ENCODE measurements at regions not wholly inside any gene's neighbourhood (a gene's known extent, or its start where the extent isn't known, plus 50 kb on each side); places are given as distances from the start of the nearest gene placed in this dataset.
A peak's percentile ranks its signal among the peaks of the same experiment; 100 is the strongest.

- DNase-seq (ENCODE audit: low spot score), result no peak
Measured at GRCh38 chr14:53462931-53463778, 310.0 kb upstream of the DDHD1 start.

GRCh38 chr14:53461858-53462257, 308.7 kb upstream of the DDHD1 start:
- DNase-seq (ENCODE audit: low spot score), result no peak

GRCh38 chr14:53460544-53460943, 307.4 kb upstream of the DDHD1 start:
- no peak for DNase-seq (ENCODE audit: low spot score)

- no peak for DNase-seq (ENCODE audit: low spot score)
Measured at GRCh38 chr14:53458368-53458814, 305.3 kb upstream of the DDHD1 start.

- DNase-seq (ENCODE audit: low spot score), result no peak
Measured at GRCh38 chr14:53456931-53457330, 303.8 kb upstream of the DDHD1 start.

- no peak for DNase-seq (ENCODE audit: low spot score)
Measured at GRCh38 chr14:53452005-53452673, 299.0 kb upstream of the DDHD1 start.

- no peak for DNase-seq (ENCODE audit: low spot score)
Measured at GRCh38 chr14:53450871-53451270, 297.7 kb upstream of the DDHD1 start.

- no peak for DNase-seq (ENCODE audit: low spot score)
Measured at GRCh38 chr14:53448682-53449081, 295.6 kb upstream of the DDHD1 start.

GRCh38 chr14:53444677-53445312, 291.7 kb upstream of the DDHD1 start:
- DNase-seq (ENCODE audit: low spot score), result no peak

- DNase-seq (ENCODE audit: low spot score), result no peak
Measured at GRCh38 chr14:53441789-53442188, 288.7 kb upstream of the DDHD1 start.

GRCh38 chr14:53437858-53438257, 284.7 kb upstream of the DDHD1 start:
- no peak for DNase-seq (ENCODE audit: low spot score)

- DNase-seq (ENCODE audit: low spot score), result peak; percentile 41
Measured at GRCh38 chr14:53432378-53432802, 279.3 kb upstream of the DDHD1 start.

- DNase-seq (ENCODE audit: low spot score), result no peak
Measured at GRCh38 chr14:53430870-53431269, 277.7 kb upstream of the DDHD1 start.

- no peak for DNase-seq (ENCODE audit: low spot score)
Measured at GRCh38 chr14:53412819-53413675, 259.9 kb upstream of the DDHD1 start.

GRCh38 chr14:53411125-53411524, 258.0 kb upstream of the DDHD1 start:
- DNase-seq (ENCODE audit: low spot score), result no peak

- DNase-seq (ENCODE audit: low spot score), result no peak
Measured at GRCh38 chr14:53409969-53410368, 256.8 kb upstream of the DDHD1 start.

- no peak for DNase-seq (ENCODE audit: low spot score)
Measured at GRCh38 chr14:53409289-53409688, 256.2 kb upstream of the DDHD1 start.

- no peak for DNase-seq (ENCODE audit: low spot score)
Measured at GRCh38 chr14:53408175-53408879, 255.2 kb upstream of the DDHD1 start.

- DNase-seq (ENCODE audit: low spot score), result no peak
Measured at GRCh38 chr14:53406519-53406918, 253.4 kb upstream of the DDHD1 start.

- no peak for DNase-seq (ENCODE audit: low spot score)
Measured at GRCh38 chr14:53401646-53402045, 248.5 kb upstream of the DDHD1 start.

- no peak for DNase-seq (ENCODE audit: low spot score)
Measured at GRCh38 chr14:53399057-53399456, 245.9 kb upstream of the DDHD1 start.

Data from germinal center (tissue), 1 donor.